ENCODE measurements at regions not wholly inside any gene's neighbourhood (a gene's known extent, or its start where the extent isn't known, plus 50 kb on each side); places are given as distances from the start of the nearest gene placed in this dataset.
A peak's percentile ranks its signal among the peaks of the same experiment; 100 is the strongest.

DNA sequence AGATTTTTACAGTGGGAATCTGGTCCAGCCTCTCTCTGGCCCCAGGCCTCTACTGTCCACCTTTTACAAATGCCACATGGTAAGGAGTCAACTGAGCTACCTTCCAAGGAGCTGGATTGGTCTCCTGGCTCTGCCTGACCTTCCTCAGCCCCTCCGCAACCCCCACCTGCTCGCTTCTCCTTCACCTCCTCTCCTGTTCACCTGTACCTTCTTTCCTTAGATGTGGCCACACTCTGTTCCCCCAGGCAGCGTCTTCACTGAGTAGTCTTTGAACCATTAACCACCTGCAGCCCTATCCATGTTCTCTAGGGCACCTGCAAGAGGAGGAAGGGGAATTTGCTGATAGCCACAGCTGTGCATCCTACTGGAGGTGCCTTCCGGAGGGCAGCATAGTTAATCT, 55.3 kb upstream of the DDR1 start:
- H3K36me3 ChIP-seq (ENCODE audit: insufficient read depth, low read length), result no peaks in the 10 kb centered on the region
- no peak overlapping the region for H3K4me2 ChIP-seq (ENCODE audit: low read length)
- no peaks in the 10 kb centered on the region for H3K4me1 ChIP-seq (ENCODE audit: insufficient read depth, low read length, severe bottlenecking)
- TF ChIP-seq, protein P1, sequence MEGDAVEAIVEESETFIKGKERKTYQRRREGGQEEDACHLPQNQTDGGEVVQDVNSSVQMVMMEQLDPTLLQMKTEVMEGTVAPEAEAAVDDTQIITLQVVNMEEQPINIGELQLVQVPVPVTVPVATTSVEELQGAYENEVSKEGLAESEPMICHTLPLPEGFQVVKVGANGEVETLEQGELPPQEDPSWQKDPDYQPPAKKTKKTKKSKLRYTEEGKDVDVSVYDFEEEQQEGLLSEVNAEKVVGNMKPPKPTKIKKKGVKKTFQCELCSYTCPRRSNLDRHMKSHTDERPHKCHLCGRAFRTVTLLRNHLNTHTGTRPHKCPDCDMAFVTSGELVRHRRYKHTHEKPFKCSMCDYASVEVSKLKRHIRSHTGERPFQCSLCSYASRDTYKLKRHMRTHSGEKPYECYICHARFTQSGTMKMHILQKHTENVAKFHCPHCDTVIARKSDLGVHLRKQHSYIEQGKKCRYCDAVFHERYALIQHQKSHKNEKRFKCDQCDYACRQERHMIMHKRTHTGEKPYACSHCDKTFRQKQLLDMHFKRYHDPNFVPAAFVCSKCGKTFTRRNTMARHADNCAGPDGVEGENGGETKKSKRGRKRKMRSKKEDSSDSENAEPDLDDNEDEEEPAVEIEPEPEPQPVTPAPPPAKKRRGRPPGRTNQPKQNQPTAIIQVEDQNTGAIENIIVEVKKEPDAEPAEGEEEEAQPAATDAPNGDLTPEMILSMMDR (IDR thresholded peaks at IDR 0.05; ENCODE audit: low read length), result no peak
- TF ChIP-seq EZH2 (IDR thresholded peaks at IDR 0.05; ENCODE audit: borderline replicate concordance, low read length), result no peak
- no peaks in the 10 kb centered on the region for H3K9me2 ChIP-seq (ENCODE audit: low read depth, low read length)
- H3K79me2 ChIP-seq (ENCODE audit: insufficient read depth, low read length), result no peaks in the 10 kb centered on the region
- no peaks in the 10 kb centered on the region for H3F3A ChIP-seq (ENCODE audit: insufficient read depth, low read length)
- no peak overlapping the region for H3K9ac ChIP-seq (ENCODE audit: low read length)
- no peak overlapping the region for H3K4me3 ChIP-seq (ENCODE audit: low read depth, low read length, poor library complexity, severe bottlenecking)
- H2AFZ ChIP-seq (ENCODE audit: low read length), result no peak overlapping the region
- no peaks in the 10 kb centered on the region for H3K9me3 ChIP-seq (ENCODE audit: low read length)
- H3K27ac ChIP-seq (ENCODE audit: low read depth, low read length, poor library complexity, severe bottlenecking), result no peak overlapping the region
- no peaks in the 10 kb centered on the region for H4K20me1 ChIP-seq (ENCODE audit: insufficient read depth, low read length)
- H3K27me3 ChIP-seq (ENCODE audit: insufficient read depth, low read length), result peaks cover 3% of the 10 kb centered on the region; the same call in 1 of the 2 replicates

DNA sequence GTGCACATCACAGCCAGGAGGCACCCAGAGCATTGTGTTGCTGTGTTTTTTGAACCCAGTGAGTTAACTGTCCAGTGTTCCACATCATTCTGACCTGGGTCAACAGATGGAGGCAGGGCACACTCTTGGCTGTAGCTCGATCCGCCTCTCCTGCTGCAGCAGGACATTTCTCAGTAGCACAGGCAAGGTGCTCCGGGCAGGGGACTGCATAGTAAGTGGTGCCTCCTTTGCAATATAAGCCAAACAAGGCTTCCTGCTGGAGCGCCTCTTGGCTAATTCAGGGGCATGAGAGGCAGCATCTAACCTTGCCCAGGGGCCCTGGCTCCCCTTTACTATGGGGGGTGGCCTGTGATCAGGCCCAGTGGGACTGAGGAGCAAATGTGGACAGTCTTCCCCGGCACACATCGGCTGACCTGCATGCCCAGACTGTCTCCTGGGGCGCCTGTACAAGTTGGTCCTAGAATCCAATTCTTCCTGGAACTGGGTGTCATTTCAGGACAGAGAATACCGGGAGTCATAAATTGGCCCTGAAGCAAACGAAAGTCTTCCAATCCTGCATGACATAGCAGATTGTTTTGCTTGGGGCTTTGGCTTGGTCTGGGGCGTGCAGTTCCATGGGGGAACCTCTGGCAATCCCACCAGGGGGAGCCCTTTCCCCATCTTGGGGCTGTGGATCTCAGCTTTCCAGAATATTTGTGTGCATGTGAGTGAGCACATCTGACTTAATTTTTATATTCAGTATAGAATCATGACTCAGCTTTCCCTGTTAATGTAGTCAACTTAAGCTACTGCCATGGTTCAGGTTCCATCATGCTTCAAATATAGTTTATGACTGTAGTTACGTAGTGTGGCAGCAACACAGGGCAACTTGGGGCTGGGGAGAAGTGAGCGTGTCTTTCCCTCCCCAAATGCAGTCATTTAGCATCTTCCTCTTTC, 56.0 kb upstream of the DDR1 start:
- Histone ChIP-seq H3K9ac (ENCODE audit: low read length) (no peak overlapping the region), H3K27ac (ENCODE audit: low read depth, low read length, poor library complexity, severe bottlenecking) (no peak overlapping the region), H2AFZ (ENCODE audit: low read length) (no peak overlapping the region)

DNA sequence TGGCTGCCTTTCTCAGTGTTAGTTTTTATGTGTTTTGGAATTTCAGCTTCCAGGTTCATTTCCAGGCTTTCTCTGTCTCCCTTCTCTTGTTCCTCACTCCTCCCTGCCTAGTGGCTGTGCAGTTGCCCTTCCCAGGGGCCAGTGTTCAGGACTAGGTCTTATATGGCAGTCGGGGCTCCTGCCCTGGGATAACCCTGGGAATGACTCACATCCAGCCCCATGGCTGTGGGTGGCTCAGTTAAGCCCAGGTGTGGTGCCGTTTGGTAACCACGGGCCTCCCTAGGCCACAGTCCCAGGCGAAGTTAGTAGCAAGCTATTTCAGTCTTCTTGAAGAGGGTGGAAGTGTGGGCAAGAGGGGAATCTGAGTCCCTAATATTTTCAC, 57.4 kb upstream of the DDR1 start:
- TF ChIP-seq, protein P1 (IDR thresholded peaks at IDR 0.05; ENCODE audit: low read length), result no peak
- TF ChIP-seq EZH2 (IDR thresholded peaks at IDR 0.05; ENCODE audit: borderline replicate concordance, low read length), result no peak
- Histone ChIP-seq H3F3A (ENCODE audit: insufficient read depth, low read length) (no peaks in the 10 kb centered on the region), H4K20me1 (ENCODE audit: insufficient read depth, low read length) (no peaks in the 10 kb centered on the region), H3K27me3 (ENCODE audit: insufficient read depth, low read length) (peaks cover 6% of the 10 kb centered on the region; the same call in 1 of the 2 replicates), H3K4me2 (ENCODE audit: low read length) (no peak overlapping the region), H3K9me3 (ENCODE audit: low read length) (no peaks in the 10 kb centered on the region), H2AFZ (ENCODE audit: low read length) (no peak overlapping the region), H3K27ac (ENCODE audit: low read depth, low read length, poor library complexity, severe bottlenecking) (no peak overlapping the region), H3K9me2 (ENCODE audit: low read depth, low read length) (no peaks in the 10 kb centered on the region), H3K79me2 (ENCODE audit: insufficient read depth, low read length) (no peaks in the 10 kb centered on the region), H3K4me3 (ENCODE audit: low read depth, low read length, poor library complexity, severe bottlenecking) (no peak overlapping the region), H3K36me3 (ENCODE audit: insufficient read depth, low read length) (no peaks in the 10 kb centered on the region), H3K4me1 (ENCODE audit: insufficient read depth, low read length, severe bottlenecking) (no peaks in the 10 kb centered on the region), H3K9ac (ENCODE audit: low read length) (no peak overlapping the region)

More for the DNA sequence above, 56.0 kb upstream of the DDR1 start:
- Histone ChIP-seq H3K9me2 (ENCODE audit: low read depth, low read length) (no peaks in the 10 kb centered on the region), H3K27me3 (ENCODE audit: insufficient read depth, low read length) (peaks cover 6% of the 10 kb centered on the region; the same call in 1 of the 2 replicates), H3K79me2 (ENCODE audit: insufficient read depth, low read length) (no peaks in the 10 kb centered on the region), H3K4me1 (ENCODE audit: insufficient read depth, low read length, severe bottlenecking) (no peaks in the 10 kb centered on the region), H3K36me3 (ENCODE audit: insufficient read depth, low read length) (no peaks in the 10 kb centered on the region), H4K20me1 (ENCODE audit: insufficient read depth, low read length) (no peaks in the 10 kb centered on the region), H3K4me2 (ENCODE audit: low read length) (no peak overlapping the region), H3K9me3 (ENCODE audit: low read length) (no peaks in the 10 kb centered on the region), H3K4me3 (ENCODE audit: low read depth, low read length, poor library complexity, severe bottlenecking) (no peak overlapping the region), H3F3A (ENCODE audit: insufficient read depth, low read length) (no peaks in the 10 kb centered on the region)
- TF ChIP-seq, protein P1 (IDR thresholded peaks at IDR 0.05; ENCODE audit: low read length), result peak; percentile 91
- TF ChIP-seq EZH2 (IDR thresholded peaks at IDR 0.05; ENCODE audit: borderline replicate concordance, low read length), result no peak

Data from OCI-LY1 (cell line).